ENCODE measurements at regions not wholly inside any gene's neighbourhood (a gene's known extent, or its start where the extent isn't known, plus 50 kb on each side); places are given as distances from the start of the nearest gene placed in this dataset.

GRCh38 chr4:156182269-156182668 lies 228.6 kb upstream of the CTSO start:
- no peak for DNase-seq (ENCODE audit: missing footprints)
- intact Hi-C loops (cut with DNase I): no loop called here
- ATAC-seq: no peak

GRCh38 chr4:156177941-156178340 lies 224.3 kb upstream of the CTSO start:
- DNase-seq (ENCODE audit: missing footprints) (no peak), ATAC-seq (no peak)
- intact Hi-C loops (cut with DNase I): no loop called here

GRCh38 chr4:156176896-156177295 lies 223.2 kb upstream of the CTSO start:
- DNase-seq (ENCODE audit: missing footprints): no peak

GRCh38 chr4:156173937-156174336 lies 220.3 kb upstream of the CTSO start:
- DNase-seq (ENCODE audit: missing footprints) (no peak), ATAC-seq (no peak)
- intact Hi-C loops (cut with DNase I): no loop called here

More at GRCh38 chr4:156176896-156177295, 223.2 kb upstream of the CTSO start:
- ATAC-seq: no peak
- intact Hi-C loops (cut with DNase I): no loop called here

GRCh38 chr4:156173486-156173885 lies 219.8 kb upstream of the CTSO start:
- intact Hi-C loops (cut with DNase I): no loop called here
- no peak for DNase-seq (ENCODE audit: missing footprints)
- no peak for ATAC-seq

GRCh38 chr4:156169861-156170260 lies 216.2 kb upstream of the CTSO start:
- ATAC-seq (no peak), DNase-seq (ENCODE audit: missing footprints) (no peak)
- intact Hi-C loops (cut with DNase I): no loop called here

- intact Hi-C loops (cut with DNase I): no loop called here
- ATAC-seq: peak; percentile 85
- no peak for DNase-seq (ENCODE audit: missing footprints)
Observed at GRCh38 chr4:156169011-156169410, 215.3 kb upstream of the CTSO start.

GRCh38 chr4:156168288-156168687 lies 214.6 kb upstream of the CTSO start:
- intact Hi-C loops (cut with DNase I): no loop called here
- ATAC-seq (no peak), DNase-seq (ENCODE audit: missing footprints) (no peak)

- DNase-seq (ENCODE audit: missing footprints): no peak
- no peak for ATAC-seq
- intact Hi-C loops (cut with DNase I): no loop called here
Observed at GRCh38 chr4:156158747-156159146, 205.1 kb upstream of the CTSO start.

GRCh38 chr4:156154978-156155377 lies 201.3 kb upstream of the CTSO start:
- intact Hi-C loops (cut with DNase I): no loop called here
- no peak for ATAC-seq
- DNase-seq (ENCODE audit: missing footprints): no peak

GRCh38 chr4:156146571-156146970 lies 192.9 kb upstream of the CTSO start:
- no peak for ATAC-seq
- intact Hi-C loops (cut with DNase I): no loop called here
- DNase-seq (ENCODE audit: missing footprints): no peak

- ATAC-seq (no peak), DNase-seq (ENCODE audit: missing footprints) (no peak)
- intact Hi-C loops (cut with DNase I): no loop called here
Observed at GRCh38 chr4:156144961-156145360, 191.3 kb upstream of the CTSO start.

GRCh38 chr4:156138781-156139280 lies 185.2 kb upstream of the CTSO start:
- intact Hi-C loops (cut with DNase I): no loop called here
- ATAC-seq (no peak), DNase-seq (ENCODE audit: missing footprints) (no peak)

- DNase-seq (ENCODE audit: missing footprints): no peak
- intact Hi-C loops (cut with DNase I): no loop called here
Observed at GRCh38 chr4:156137679-156138473, 184.2 kb upstream of the CTSO start.

GRCh38 chr4:156132196-156132595 lies 178.5 kb upstream of the CTSO start:
- DNase-seq (ENCODE audit: missing footprints): no peak
- intact Hi-C loops (cut with DNase I): no loop called here
- no peak for ATAC-seq

More at GRCh38 chr4:156137679-156138473, 184.2 kb upstream of the CTSO start:
- no peak for ATAC-seq

GRCh38 chr4:156128616-156129015 lies 174.9 kb upstream of the CTSO start:
- no peak for ATAC-seq
- intact Hi-C loops (cut with DNase I): no loop called here

GRCh38 chr4:156118507-156119220 lies 165.0 kb upstream of the CTSO start:
- no peak for DNase-seq (ENCODE audit: missing footprints)
- ATAC-seq: no peak
- intact Hi-C loops (cut with DNase I): no loop called here

More at GRCh38 chr4:156128616-156129015, 174.9 kb upstream of the CTSO start:
- DNase-seq (ENCODE audit: missing footprints): no peak

GRCh38 chr4:156117743-156118142 lies 164.1 kb upstream of the CTSO start:
- DNase-seq (ENCODE audit: missing footprints) (no peak), ATAC-seq (no peak)
- intact Hi-C loops (cut with DNase I): no loop called here

GRCh38 chr4:156116991-156117390 lies 163.3 kb upstream of the CTSO start:
- no peak for DNase-seq (ENCODE audit: missing footprints)
- ATAC-seq: no peak
- intact Hi-C loops (cut with DNase I): no loop called here

GRCh38 chr4:156113138-156113765 lies 159.6 kb upstream of the CTSO start:
- intact Hi-C loops (cut with DNase I): no loop called here
- ATAC-seq: no peak
- no peak for DNase-seq (ENCODE audit: missing footprints)

Data from Right ventricle myocardium inferior (tissue), 1 donor.